NCI-H1105 (cell line): ENCODE measurements at regions not wholly inside any gene's neighbourhood (a gene's known extent, or its start where the extent isn't known, plus 50 kb on each side); places are given as distances from the start of the nearest gene placed in this dataset.

Experiments used
- DNase-seq: peaks from one replicate; lab custom pipeline; 2025; lab: John Stamatoyannopoulos, UW

GRCh38 chr7:17176371-17177032 is 122.0 kb upstream of the AHR start:
- no peak for DNase-seq

GRCh38 chr7:17178545-17178944 is 119.9 kb upstream of the AHR start:
- no peak for DNase-seq

- DNase-seq, result no peak
These were observed 117.0 kb upstream of the AHR start for GRCh38 chr7:17181482-17181881.

- DNase-seq, result no peak
These were observed 114.7 kb upstream of the AHR start for GRCh38 chr7:17183630-17184328.

- DNase-seq, result no peak
These were observed 113.4 kb upstream of the AHR start for GRCh38 chr7:17184805-17185689.

- no peak for DNase-seq
These were observed 112.8 kb upstream of the AHR start for GRCh38 chr7:17185690-17186070.

- no peak for DNase-seq
These were observed 111.5 kb upstream of the AHR start for GRCh38 chr7:17186745-17187530.

GRCh38 chr7:17194656-17195055 is 103.8 kb upstream of the AHR start:
- no peak for DNase-seq

GRCh38 chr7:17195576-17195975 is 102.9 kb upstream of the AHR start:
- DNase-seq, result no peak

- DNase-seq, result no peak
These were observed 92.5 kb upstream of the AHR start for GRCh38 chr7:17205910-17206309.

GRCh38 chr7:17206349-17206905 is 92.0 kb upstream of the AHR start:
- no peak for DNase-seq

GRCh38 chr7:17207220-17207619 is 91.2 kb upstream of the AHR start:
- no peak for DNase-seq

GRCh38 chr7:17209101-17209500 is 89.4 kb upstream of the AHR start:
- no peak for DNase-seq

GRCh38 chr7:17211307-17211836 is 87.1 kb upstream of the AHR start:
- DNase-seq, result no peak

GRCh38 chr7:17212188-17212587 is 86.3 kb upstream of the AHR start:
- DNase-seq, result no peak

- no peak for DNase-seq
These were observed 70.5 kb upstream of the AHR start for GRCh38 chr7:17227766-17228490.

GRCh38 chr7:17229228-17229627 is 69.2 kb upstream of the AHR start:
- DNase-seq, result no peak

GRCh38 chr7:17230099-17230807 is 68.2 kb upstream of the AHR start:
- no peak for DNase-seq

GRCh38 chr7:17233603-17234002 is 64.8 kb upstream of the AHR start:
- no peak for DNase-seq

GRCh38 chr7:17234030-17234397 is 64.4 kb upstream of the AHR start:
- no peak for DNase-seq
